HepG2 (cell line): ENCODE measurements at regions not wholly inside any gene's neighbourhood (a gene's known extent, or its start where the extent isn't known, plus 50 kb on each side); places are given as distances from the start of the nearest gene placed in this dataset.

Experiments
- ATAC-seq: fragments of 200-7000 bp; cut with Tn5 transposase; 3 replicates; pipeline ENCODE4 v1.9.1; 2020; ENCODE audit warnings: mild to moderate bottlenecking, moderate library complexity
- BruUV-seq: library from RNA; stranded (reverse); fragments of 400-500 nt; replicated peaks from 2 replicates; lab custom pipeline; 2021; lab: Mats Ljungman, UMichigan
- CTCF ChIA-PET: fragments of 300-600 bp; formaldehyde crosslinking; extraction: SDS; loops from one replicate; lab custom pipeline; 2021; ENCODE audit warnings: low total read pairs, inconsistent platforms, low intra/inter-chr PET ratio; lab: Yijun Ruan, JAX
- POLR2A ChIA-PET: fragments of 350-600 bp; sonication (Branson Sonifier 250); formaldehyde crosslinking; loops from one replicate; lab custom pipeline; 2020; ENCODE audit warnings: antibody characterized with exemption, inconsistent platforms; lab: Yijun Ruan, JAX
- DNase-seq: peaks from one replicate; pipeline ENCODE4 v3.0.0-alpha.2; 2015; ENCODE audit warnings: low spot score
- FAIRE-seq: peaks from 3 replicates; lab custom pipeline; 2011; peaks lifted over from hg19 to GRCh38; lab: Jason Lieb, UNC
- H2AFZ ChIP-seq: one replicate; pipeline ENCODE4 v1.6.1; 2011; ENCODE audit warnings: low read length, inconsistent platforms
- H3K27ac ChIP-seq: fragments of 300-600 bp; 3 replicates; pipeline ENCODE4 v1.8.0; 2011; ENCODE audit warnings: mixed run types, mild to moderate bottlenecking, mixed read lengths, low read length, inconsistent platforms; ENCODE audit not compliant: insufficient read depth; ENCODE audit errors: extremely low read length
- H3K27me3 ChIP-seq, 2 experiments: fragments of 200-600 bp in 1 of 2; 2 replicates in 1 of 2; 3 replicates in 1 of 2; pipeline versions ENCODE4 v1.6.0 to v1.8.0; 2011; ENCODE audit warnings: low read length in 2 of 2, mild to moderate bottlenecking in 2 of 2, moderate library complexity in 2 of 2, inconsistent platforms in 1 of 2; ENCODE audit not compliant: insufficient read depth in 2 of 2, control insufficient read depth in 1 of 2
- H3K36me3 ChIP-seq, 2 experiments: fragments of 200-600 bp in 1 of 2; replicated peaks in 1 of 2; 2 replicates in 1 of 2; 3 replicates in 1 of 2; pipeline versions ENCODE4 v1.5.1 to v1.8.0; 2011; ENCODE audit warnings: low read length in 2 of 2, inconsistent platforms in 1 of 2; ENCODE audit not compliant: insufficient read depth in 2 of 2, control insufficient read depth in 1 of 2
- H3K4me1 ChIP-seq: 2 replicates; pipeline ENCODE4 v1.5.1; 2012; ENCODE audit warnings: low read length, inconsistent platforms; ENCODE audit not compliant: insufficient read depth
- H3K4me2 ChIP-seq: 2 replicates; pipeline ENCODE4 v1.6.0; 2011; ENCODE audit warnings: low read depth, low read length, inconsistent platforms
- H3K4me3 ChIP-seq, 3 experiments: fragments of 200-600 bp in 1 of 3; sonication (generic), shearing (Covaris generic) in 1 of 3; replicated peaks in 1 of 3; 2 replicates each; pipeline ENCODE4 v1.5.1; 2011 to 2016; ENCODE audit warnings: low read length in 3 of 3, inconsistent platforms in 2 of 3, low read depth in 2 of 3, mild to moderate bottlenecking in 2 of 3, control low read depth in 1 of 3, mixed read lengths in 1 of 3; ENCODE audit not compliant: insufficient read depth in 1 of 3
- H3K79me2 ChIP-seq: one replicate; pipeline ENCODE4 v1.6.1; 2011; ENCODE audit warnings: low read length, inconsistent platforms; ENCODE audit not compliant: insufficient read depth
- H3K9ac ChIP-seq: 2 replicates; pipeline ENCODE4 v1.6.0; 2011; ENCODE audit warnings: mild to moderate bottlenecking, low read depth, low read length, inconsistent platforms; ENCODE audit not compliant: insufficient read depth
- H3K9me3 ChIP-seq: 2 replicates; pipeline ENCODE4 v1.5.1; 2012; ENCODE audit warnings: mild to moderate bottlenecking, low read length
- H4K20me1 ChIP-seq: 2 replicates; pipeline ENCODE4 v1.6.0; 2011; ENCODE audit warnings: inconsistent platforms, mild to moderate bottlenecking, low read length, moderate library complexity; ENCODE audit not compliant: insufficient read depth
- MAFF ChIP-seq: IDR thresholded peaks from 2 replicates; pipeline ENCODE4 v1.6.1; 2011; ENCODE audit warnings: low read depth, low read length, improper control_type of control experiment
- MAFK ChIP-seq, 2 experiments: IDR thresholded peaks in 1 of 2; conservative IDR thresholded peaks in 1 of 2; 2 replicates each; pipeline ENCODE4 v1.6.1; 2011; ENCODE audit warnings: improper control_type of control experiment in 2 of 2, low read length in 2 of 2
- TBX2 ChIP-seq: sonication (generic); formaldehyde crosslinking; IDR thresholded peaks from 2 replicates; pipeline ENCODE4 v1.5.0; 2020; ENCODE audit warnings: missing genetic modification reagents, mild to moderate bottlenecking, borderline replicate concordance
- THAP8 ChIP-seq: sonication (generic); formaldehyde crosslinking; IDR thresholded peaks from 2 replicates; pipeline ENCODE4 v1.5.1; 2020; ENCODE audit warnings: missing genetic modification reagents, mild to moderate bottlenecking, borderline replicate concordance
- ZBTB1 ChIP-seq: sonication (generic); formaldehyde crosslinking; IDR thresholded peaks from 2 replicates; pipeline ENCODE4 v1.4.0; 2020; ENCODE audit warnings: missing genetic modification reagents, borderline replicate concordance
- ZNF407 ChIP-seq: sonication (generic); formaldehyde crosslinking; IDR thresholded peaks from one replicate; pipeline ENCODE4 v1.5.1; 2020; ENCODE audit warnings: mild to moderate bottlenecking, missing genetic modification reagents; ENCODE audit errors: not compliant biosample characterization
- WGBS: methylation state at CpG from one replicate; pipeline ENCODE4 v1.1.6; 2017; ENCODE audit warnings: low lambda C conversion rate; 5-methylcytosine and 5-hydroxymethylcytosine counted together
- in situ Hi-C: cut with HindIII; loops from 2 replicates; pipeline ENCODE4 v1.10.0; 2017; ENCODE audit warnings: low pct_unique_long_range_greater_than_20kb; ENCODE audit not compliant: extremely low pct_ligation_motif_present
- intact Hi-C: fragments of 100-400 bp; cut with micrococcal nuclease; formaldehyde crosslinking; loops from one replicate; pipeline ENCODE4 v1.10.0; 2022; ENCODE audit not compliant: unreplicated experiment
- TF ChIP-seq, protein P1 (sequence below): IDR thresholded peaks from 2 replicates; pipeline ENCODE4 v1.6.1; 2016; ENCODE audit warnings: missing biosample characterization, missing genetic modification reagents, low read depth

GRCh38 chr12:86681060-86681459 lies 424.9 kb upstream of the MGAT4C start:
- Histone ChIP-seq H3K4me1 (no peaks in the 10 kb centered on the region), H3K36me3 (no peaks in the 10 kb centered on the region), H2AFZ (no peak overlapping the region), H3K4me2 (no peak overlapping the region), H3K4me3 (no peak overlapping the region), H3K27ac (no peak overlapping the region), H3K9ac (no peak overlapping the region), H3K79me2 (no peaks in the 10 kb centered on the region), H3K27me3 (no peaks in the 10 kb centered on the region), H4K20me1 (no peaks in the 10 kb centered on the region), H3K9me3 (peaks cover 5% of the 10 kb centered on the region; the same call in 1 of the 2 replicates)
- ChIA-PET POLR2A (no interaction called here), CTCF (no interaction called here)
- FAIRE-seq (no peak), ATAC-seq (no peak), DNase-seq (no peak)
- no TSS peak for BruUV-seq
- in situ Hi-C loops = no loop called here
- intact Hi-C loops = no loop called here
- TF ChIP-seq MAFK (conservative IDR thresholded peaks at IDR 0.05 in 1 of 2, IDR thresholded peaks at IDR 0.05 in 1 of 2; ENCODE audit: low read length in 2 of 2) = peak; percentile 60 to 74
- TF ChIP-seq ZNF407 (CRISPR knock-in tag) = no peak
- TF ChIP-seq TBX2 (CRISPR knock-in tag) = no peak
- peak; percentile 64 for TF ChIP-seq MAFF
- TF ChIP-seq, protein P1, sequence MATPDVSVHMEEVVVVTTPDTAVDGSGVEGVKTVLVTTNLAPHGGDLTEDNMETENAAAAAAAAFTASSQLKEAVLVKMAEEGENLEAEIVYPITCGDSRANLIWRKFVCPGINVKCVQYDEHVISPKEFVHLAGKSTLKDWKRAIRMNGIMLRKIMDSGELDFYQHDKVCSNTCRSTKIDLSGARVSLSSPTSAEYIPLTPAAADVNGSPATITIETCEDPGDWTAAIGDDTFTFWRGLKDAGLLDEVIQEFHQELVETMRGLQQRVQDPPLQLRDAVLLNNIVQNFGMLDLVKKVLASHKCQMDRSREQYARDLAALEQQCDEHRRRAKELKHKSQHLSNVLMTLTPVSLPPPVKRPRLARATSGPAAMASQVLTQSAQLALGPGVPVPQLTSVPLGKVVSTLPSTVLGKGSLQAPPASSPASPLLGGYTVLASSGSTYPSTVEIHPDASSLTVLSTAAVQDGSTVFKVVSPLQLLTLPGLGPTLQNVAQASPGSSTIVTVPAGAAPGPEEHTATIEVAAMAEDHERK (CRISPR knock-in tag) = no peak
- TF ChIP-seq ZBTB1 (CRISPR knock-in tag) = no peak
- no peak for TF ChIP-seq THAP8 (CRISPR knock-in tag)
- WGBS = 0% methylated on average over 1 of the region's 1 CpG
